WTC11 (cell line): ENCODE measurements at regions not wholly inside any gene's neighbourhood (a gene's known extent, or its start where the extent isn't known, plus 50 kb on each side); places are given as distances from the start of the nearest gene placed in this dataset.

Experiments
- ATAC-seq: fragments of 200-7000 bp; cut with Tn5 transposase; 2 replicates; pipeline ENCODE4 v1.10.0; 2021; ENCODE audit warnings: mild to moderate bottlenecking, moderate library complexity
- CTCF ChIA-PET: fragments of 300-600 bp; sonication (Branson Sonifier 250); formaldehyde crosslinking; loops from one replicate; lab custom pipeline; 2021; ENCODE audit warnings: antibody characterized with exemption; lab: Charles Lee
- POLR2A ChIA-PET: fragments of 350-600 bp; sonication (Branson Sonifier 250); formaldehyde crosslinking; loops from one replicate; lab custom pipeline; 2021; ENCODE audit warnings: antibody characterized with exemption; lab: Charles Lee
- DNase-seq: peaks from one replicate; pipeline ENCODE4 v3.0.0; 2021; ENCODE audit warnings: low spot score
- H3K27ac Mint-ChIP-seq: 2 replicates; pipeline ENCODE4 v1.8.0; 2021; ENCODE audit warnings: mixed read lengths
- H3K27me3 Mint-ChIP-seq: 2 replicates; pipeline ENCODE4 v1.8.0; 2021; ENCODE audit warnings: low read depth, mild to moderate bottlenecking, moderate library complexity, mixed read lengths
- H3K36me3 Mint-ChIP-seq: 2 replicates; pipeline ENCODE4 v1.8.0; 2021; ENCODE audit warnings: mixed read lengths
- H3K4me1 Mint-ChIP-seq: 2 replicates; pipeline ENCODE4 v1.8.0; 2022; ENCODE audit warnings: mixed read lengths
- H3K4me3 Mint-ChIP-seq: 2 replicates; pipeline ENCODE4 v1.8.0; 2021; ENCODE audit warnings: mild to moderate bottlenecking, moderate library complexity, mixed read lengths
- H3K9me3 Mint-ChIP-seq: 2 replicates; pipeline ENCODE4 v1.8.0; 2021; ENCODE audit warnings: mixed read lengths
- CREM ChIP-seq: sonication (generic); formaldehyde crosslinking; IDR thresholded peaks from 2 replicates; pipeline ENCODE4 v1.8.1; 2022; ENCODE audit warnings: mild to moderate bottlenecking, missing genetic modification reagents, moderate library complexity
- ELF4 ChIP-seq: sonication (generic); formaldehyde crosslinking; IDR thresholded peaks from 2 replicates; pipeline ENCODE4 v1.8.1; 2022; ENCODE audit warnings: low read depth, mild to moderate bottlenecking, moderate library complexity, missing genetic modification reagents
- ETV6 ChIP-seq: sonication (generic); formaldehyde crosslinking; IDR thresholded peaks from 2 replicates; pipeline ENCODE4 v1.8.1; 2022; ENCODE audit warnings: mild to moderate bottlenecking, missing genetic modification reagents
- GRHL2 ChIP-seq: fragments of 250-450 bp; sonication (Bioruptor Pico); IDR thresholded peaks from 2 replicates; pipeline ENCODE4 v1.8.0; 2022; ENCODE audit warnings: mild to moderate bottlenecking, moderate library complexity; ENCODE audit not compliant: insufficient replicate concordance, severe bottlenecking
- HMGA2 ChIP-seq: fragments of 250-450 bp; sonication (Bioruptor Pico); IDR thresholded peaks from 2 replicates; pipeline ENCODE4 v1.4.0; 2021; ENCODE audit warnings: mild to moderate bottlenecking, moderate library complexity
- SOX15 ChIP-seq: fragments of 250-450 bp; sonication (Bioruptor Pico); IDR thresholded peaks from 2 replicates; pipeline ENCODE4 v1.9.0; 2021; ENCODE audit warnings: mild to moderate bottlenecking
- SP1 ChIP-seq: sonication (generic); formaldehyde crosslinking; conservative IDR thresholded peaks from 2 replicates; pipeline ENCODE4 v1.8.1; 2022; ENCODE audit warnings: missing genetic modification reagents
- ZBTB21 ChIP-seq: sonication (generic); formaldehyde crosslinking; IDR thresholded peaks from 2 replicates; pipeline ENCODE4 v1.8.1; 2023; ENCODE audit warnings: mild to moderate bottlenecking, missing genetic modification reagents, borderline replicate concordance
- TF ChIP-seq, protein P1 (sequence below): sonication (generic); formaldehyde crosslinking; IDR thresholded peaks from 2 replicates; pipeline ENCODE4 v1.8.1; 2022; ENCODE audit warnings: missing genetic modification reagents, borderline replicate concordance
- TF ChIP-seq, protein P2 (sequence below): sonication (generic); formaldehyde crosslinking; IDR thresholded peaks from 2 replicates; pipeline ENCODE4 v1.8.0; 2023; ENCODE audit warnings: mild to moderate bottlenecking, missing genetic modification reagents
- TF ChIP-seq, protein P3 (sequence below): fragments of 250-450 bp; sonication (Bioruptor Pico); IDR thresholded peaks from 2 replicates; pipeline ENCODE4 v1.9.0; 2021; ENCODE audit warnings: mild to moderate bottlenecking
- TF ChIP-seq, protein P4 (sequence below): sonication (generic); formaldehyde crosslinking; IDR thresholded peaks from 2 replicates; pipeline ENCODE4 v1.8.0; 2022; ENCODE audit warnings: mild to moderate bottlenecking, missing genetic modification reagents
- TF ChIP-seq, protein P5 (sequence below): sonication (generic); formaldehyde crosslinking; IDR thresholded peaks from 2 replicates; pipeline ENCODE4 v1.8.1; 2022; ENCODE audit warnings: mild to moderate bottlenecking, missing genetic modification reagents, moderate library complexity, borderline replicate concordance
- TF ChIP-seq, protein P6 (sequence below): sonication (generic); formaldehyde crosslinking; conservative IDR thresholded peaks from 2 replicates; pipeline ENCODE4 v1.8.1; 2023; ENCODE audit warnings: mild to moderate bottlenecking, low read depth, missing genetic modification reagents, moderate library complexity
- TF ChIP-seq, protein P7 (sequence below): sonication (generic); formaldehyde crosslinking; IDR thresholded peaks from 2 replicates; pipeline ENCODE4 v1.8.0; 2022; ENCODE audit warnings: mild to moderate bottlenecking, missing genetic modification reagents
- TF ChIP-seq, protein P8 (sequence below): sonication (generic); formaldehyde crosslinking; IDR thresholded peaks from 2 replicates; pipeline ENCODE4 v1.8.0; 2022; ENCODE audit warnings: missing genetic modification reagents

DNA sequence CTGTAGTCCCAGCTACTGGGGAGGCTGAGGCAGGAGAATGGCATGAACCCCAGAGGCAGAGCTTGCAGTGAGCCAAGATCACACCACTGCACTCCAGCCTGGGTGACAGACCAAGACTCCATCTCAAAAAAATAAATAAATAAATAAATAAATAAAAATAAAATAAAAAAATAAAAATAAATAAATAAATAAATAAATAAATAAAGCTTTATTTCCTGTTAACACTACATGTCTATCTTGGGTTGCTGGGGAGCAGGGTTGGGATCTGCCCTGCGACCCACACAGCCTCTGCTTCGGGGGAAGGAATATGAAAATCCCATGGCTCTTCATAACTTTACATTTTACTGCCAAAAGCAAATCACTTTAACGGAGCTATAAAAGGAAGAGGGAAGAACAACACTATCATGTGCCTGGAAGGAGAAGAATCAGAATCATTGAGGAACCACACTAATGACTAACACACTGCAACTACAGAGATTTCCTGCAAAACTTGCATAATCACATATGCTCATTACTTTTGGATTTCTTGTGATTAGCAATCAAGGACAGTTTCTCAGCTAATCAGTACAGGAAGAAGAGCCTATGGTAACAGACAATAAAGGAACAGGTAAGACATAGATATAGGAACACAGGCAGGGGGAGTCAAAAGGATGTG lies 72.8 kb upstream of the CD55 start:
- peak; percentile 93 for TF ChIP-seq HMGA2 (CRISPR knock-in tag)
- TF ChIP-seq GRHL2 (CRISPR knock-in tag) = no peak
- Mint-ChIP-seq H3K4me3 (no peak overlapping the region), H3K27me3 (no peaks in the 10 kb centered on the region), H3K27ac (no peak overlapping the region), H3K4me1 (no peaks in the 10 kb centered on the region; the same call in 1 of the 2 replicates), H3K9me3 (peaks cover 10% of the 10 kb centered on the region), H3K36me3 (peaks cover 2% of the 10 kb centered on the region; the same call in 1 of the 2 replicates)
- DNase-seq = no peak
- CTCF ChIA-PET = interaction anchor here (0.8 to 1.7 kb wide), 2 partner anchors 164 to 206 kb away, joined by 3 to 4 read pairs; partner anchors contain the start of gene CR2
- ATAC-seq = no peak
- POLR2A ChIA-PET = no interaction called here

DNA sequence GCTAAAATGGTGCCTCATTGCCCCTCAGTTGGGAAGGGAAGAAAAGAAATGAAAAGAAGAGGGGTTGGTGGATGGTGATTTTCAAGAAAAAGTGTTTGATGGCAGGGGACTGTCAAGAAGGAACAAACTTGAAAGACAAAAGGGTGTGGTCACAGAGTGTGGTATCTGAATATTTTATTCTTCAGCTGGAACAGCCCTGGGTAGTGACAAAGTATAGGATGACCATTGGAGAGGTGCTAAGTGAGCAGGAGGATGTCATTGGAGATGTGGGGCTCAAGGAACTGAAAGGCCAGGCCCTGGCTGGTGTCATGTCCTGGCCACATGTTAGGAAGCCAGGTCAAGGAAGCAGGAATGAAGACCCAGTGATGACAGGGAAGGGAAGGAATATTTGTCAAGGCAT lies 71.0 kb upstream of the CD55 start:
- no peak for DNase-seq
- Mint-ChIP-seq H3K36me3 (peaks cover 8% of the 10 kb centered on the region), H3K27ac (no peak overlapping the region), H3K4me1 (no peaks in the 10 kb centered on the region), H3K4me3 (no peak overlapping the region), H3K9me3 (peaks cover 27% of the 10 kb centered on the region), H3K27me3 (no peaks in the 10 kb centered on the region)
- ChIA-PET CTCF (no interaction called here), POLR2A (no interaction called here)
- ATAC-seq = no peak
- TF ChIP-seq ZBTB21 (no peak), ELF4 (CRISPR knock-in tag) (no peak), ETV6 (no peak), SOX15 (no peak), SP1 (CRISPR knock-in tag) (no peak), CREM (CRISPR knock-in tag) (no peak)
- TF ChIP-seq, protein P1, sequence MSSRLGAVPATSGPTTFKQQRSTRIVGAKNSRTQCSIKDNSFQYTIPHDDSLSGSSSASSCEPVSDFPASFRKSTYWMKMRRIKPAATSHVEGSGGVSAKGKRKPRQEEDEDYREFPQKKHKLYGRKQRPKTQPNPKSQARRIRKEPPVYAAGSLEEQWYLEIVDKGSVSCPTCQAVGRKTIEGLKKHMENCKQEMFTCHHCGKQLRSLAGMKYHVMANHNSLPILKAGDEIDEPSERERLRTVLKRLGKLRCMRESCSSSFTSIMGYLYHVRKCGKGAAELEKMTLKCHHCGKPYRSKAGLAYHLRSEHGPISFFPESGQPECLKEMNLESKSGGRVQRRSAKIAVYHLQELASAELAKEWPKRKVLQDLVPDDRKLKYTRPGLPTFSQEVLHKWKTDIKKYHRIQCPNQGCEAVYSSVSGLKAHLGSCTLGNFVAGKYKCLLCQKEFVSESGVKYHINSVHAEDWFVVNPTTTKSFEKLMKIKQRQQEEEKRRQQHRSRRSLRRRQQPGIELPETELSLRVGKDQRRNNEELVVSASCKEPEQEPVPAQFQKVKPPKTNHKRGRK (CRISPR knock-in tag) = no peak
- TF ChIP-seq, protein P2, sequence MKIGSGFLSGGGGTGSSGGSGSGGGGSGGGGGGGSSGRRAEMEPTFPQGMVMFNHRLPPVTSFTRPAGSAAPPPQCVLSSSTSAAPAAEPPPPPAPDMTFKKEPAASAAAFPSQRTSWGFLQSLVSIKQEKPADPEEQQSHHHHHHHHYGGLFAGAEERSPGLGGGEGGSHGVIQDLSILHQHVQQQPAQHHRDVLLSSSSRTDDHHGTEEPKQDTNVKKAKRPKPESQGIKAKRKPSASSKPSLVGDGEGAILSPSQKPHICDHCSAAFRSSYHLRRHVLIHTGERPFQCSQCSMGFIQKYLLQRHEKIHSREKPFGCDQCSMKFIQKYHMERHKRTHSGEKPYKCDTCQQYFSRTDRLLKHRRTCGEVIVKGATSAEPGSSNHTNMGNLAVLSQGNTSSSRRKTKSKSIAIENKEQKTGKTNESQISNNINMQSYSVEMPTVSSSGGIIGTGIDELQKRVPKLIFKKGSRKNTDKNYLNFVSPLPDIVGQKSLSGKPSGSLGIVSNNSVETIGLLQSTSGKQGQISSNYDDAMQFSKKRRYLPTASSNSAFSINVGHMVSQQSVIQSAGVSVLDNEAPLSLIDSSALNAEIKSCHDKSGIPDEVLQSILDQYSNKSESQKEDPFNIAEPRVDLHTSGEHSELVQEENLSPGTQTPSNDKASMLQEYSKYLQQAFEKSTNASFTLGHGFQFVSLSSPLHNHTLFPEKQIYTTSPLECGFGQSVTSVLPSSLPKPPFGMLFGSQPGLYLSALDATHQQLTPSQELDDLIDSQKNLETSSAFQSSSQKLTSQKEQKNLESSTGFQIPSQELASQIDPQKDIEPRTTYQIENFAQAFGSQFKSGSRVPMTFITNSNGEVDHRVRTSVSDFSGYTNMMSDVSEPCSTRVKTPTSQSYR = no peak
- TF ChIP-seq, protein P3, sequence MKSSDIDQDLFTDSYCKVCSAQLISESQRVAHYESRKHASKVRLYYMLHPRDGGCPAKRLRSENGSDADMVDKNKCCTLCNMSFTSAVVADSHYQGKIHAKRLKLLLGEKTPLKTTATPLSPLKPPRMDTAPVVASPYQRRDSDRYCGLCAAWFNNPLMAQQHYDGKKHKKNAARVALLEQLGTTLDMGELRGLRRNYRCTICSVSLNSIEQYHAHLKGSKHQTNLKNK = no peak
- TF ChIP-seq, protein P4, sequence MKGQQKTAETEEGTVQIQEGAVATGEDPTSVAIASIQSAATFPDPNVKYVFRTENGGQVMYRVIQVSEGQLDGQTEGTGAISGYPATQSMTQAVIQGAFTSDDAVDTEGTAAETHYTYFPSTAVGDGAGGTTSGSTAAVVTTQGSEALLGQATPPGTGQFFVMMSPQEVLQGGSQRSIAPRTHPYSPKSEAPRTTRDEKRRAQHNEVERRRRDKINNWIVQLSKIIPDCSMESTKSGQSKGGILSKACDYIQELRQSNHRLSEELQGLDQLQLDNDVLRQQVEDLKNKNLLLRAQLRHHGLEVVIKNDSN = no peak
- TF ChIP-seq, protein P5, sequence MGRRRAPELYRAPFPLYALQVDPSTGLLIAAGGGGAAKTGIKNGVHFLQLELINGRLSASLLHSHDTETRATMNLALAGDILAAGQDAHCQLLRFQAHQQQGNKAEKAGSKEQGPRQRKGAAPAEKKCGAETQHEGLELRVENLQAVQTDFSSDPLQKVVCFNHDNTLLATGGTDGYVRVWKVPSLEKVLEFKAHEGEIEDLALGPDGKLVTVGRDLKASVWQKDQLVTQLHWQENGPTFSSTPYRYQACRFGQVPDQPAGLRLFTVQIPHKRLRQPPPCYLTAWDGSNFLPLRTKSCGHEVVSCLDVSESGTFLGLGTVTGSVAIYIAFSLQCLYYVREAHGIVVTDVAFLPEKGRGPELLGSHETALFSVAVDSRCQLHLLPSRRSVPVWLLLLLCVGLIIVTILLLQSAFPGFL (CRISPR knock-in tag) = no peak
- TF ChIP-seq, protein P6, sequence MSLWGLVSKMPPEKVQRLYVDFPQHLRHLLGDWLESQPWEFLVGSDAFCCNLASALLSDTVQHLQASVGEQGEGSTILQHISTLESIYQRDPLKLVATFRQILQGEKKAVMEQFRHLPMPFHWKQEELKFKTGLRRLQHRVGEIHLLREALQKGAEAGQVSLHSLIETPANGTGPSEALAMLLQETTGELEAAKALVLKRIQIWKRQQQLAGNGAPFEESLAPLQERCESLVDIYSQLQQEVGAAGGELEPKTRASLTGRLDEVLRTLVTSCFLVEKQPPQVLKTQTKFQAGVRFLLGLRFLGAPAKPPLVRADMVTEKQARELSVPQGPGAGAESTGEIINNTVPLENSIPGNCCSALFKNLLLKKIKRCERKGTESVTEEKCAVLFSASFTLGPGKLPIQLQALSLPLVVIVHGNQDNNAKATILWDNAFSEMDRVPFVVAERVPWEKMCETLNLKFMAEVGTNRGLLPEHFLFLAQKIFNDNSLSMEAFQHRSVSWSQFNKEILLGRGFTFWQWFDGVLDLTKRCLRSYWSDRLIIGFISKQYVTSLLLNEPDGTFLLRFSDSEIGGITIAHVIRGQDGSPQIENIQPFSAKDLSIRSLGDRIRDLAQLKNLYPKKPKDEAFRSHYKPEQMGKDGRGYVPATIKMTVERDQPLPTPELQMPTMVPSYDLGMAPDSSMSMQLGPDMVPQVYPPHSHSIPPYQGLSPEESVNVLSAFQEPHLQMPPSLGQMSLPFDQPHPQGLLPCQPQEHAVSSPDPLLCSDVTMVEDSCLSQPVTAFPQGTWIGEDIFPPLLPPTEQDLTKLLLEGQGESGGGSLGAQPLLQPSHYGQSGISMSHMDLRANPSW = no peak
- TF ChIP-seq, protein P7, sequence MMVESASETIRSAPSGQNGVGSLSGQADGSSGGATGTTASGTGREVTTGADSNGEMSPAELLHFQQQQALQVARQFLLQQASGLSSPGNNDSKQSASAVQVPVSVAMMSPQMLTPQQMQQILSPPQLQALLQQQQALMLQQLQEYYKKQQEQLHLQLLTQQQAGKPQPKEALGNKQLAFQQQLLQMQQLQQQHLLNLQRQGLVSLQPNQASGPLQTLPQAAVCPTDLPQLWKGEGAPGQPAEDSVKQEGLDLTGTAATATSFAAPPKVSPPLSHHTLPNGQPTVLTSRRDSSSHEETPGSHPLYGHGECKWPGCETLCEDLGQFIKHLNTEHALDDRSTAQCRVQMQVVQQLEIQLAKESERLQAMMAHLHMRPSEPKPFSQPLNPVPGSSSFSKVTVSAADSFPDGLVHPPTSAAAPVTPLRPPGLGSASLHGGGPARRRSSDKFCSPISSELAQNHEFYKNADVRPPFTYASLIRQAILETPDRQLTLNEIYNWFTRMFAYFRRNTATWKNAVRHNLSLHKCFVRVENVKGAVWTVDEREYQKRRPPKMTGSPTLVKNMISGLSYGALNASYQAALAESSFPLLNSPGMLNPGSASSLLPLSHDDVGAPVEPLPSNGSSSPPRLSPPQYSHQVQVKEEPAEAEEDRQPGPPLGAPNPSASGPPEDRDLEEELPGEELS = no peak
- TF ChIP-seq, protein P8, sequence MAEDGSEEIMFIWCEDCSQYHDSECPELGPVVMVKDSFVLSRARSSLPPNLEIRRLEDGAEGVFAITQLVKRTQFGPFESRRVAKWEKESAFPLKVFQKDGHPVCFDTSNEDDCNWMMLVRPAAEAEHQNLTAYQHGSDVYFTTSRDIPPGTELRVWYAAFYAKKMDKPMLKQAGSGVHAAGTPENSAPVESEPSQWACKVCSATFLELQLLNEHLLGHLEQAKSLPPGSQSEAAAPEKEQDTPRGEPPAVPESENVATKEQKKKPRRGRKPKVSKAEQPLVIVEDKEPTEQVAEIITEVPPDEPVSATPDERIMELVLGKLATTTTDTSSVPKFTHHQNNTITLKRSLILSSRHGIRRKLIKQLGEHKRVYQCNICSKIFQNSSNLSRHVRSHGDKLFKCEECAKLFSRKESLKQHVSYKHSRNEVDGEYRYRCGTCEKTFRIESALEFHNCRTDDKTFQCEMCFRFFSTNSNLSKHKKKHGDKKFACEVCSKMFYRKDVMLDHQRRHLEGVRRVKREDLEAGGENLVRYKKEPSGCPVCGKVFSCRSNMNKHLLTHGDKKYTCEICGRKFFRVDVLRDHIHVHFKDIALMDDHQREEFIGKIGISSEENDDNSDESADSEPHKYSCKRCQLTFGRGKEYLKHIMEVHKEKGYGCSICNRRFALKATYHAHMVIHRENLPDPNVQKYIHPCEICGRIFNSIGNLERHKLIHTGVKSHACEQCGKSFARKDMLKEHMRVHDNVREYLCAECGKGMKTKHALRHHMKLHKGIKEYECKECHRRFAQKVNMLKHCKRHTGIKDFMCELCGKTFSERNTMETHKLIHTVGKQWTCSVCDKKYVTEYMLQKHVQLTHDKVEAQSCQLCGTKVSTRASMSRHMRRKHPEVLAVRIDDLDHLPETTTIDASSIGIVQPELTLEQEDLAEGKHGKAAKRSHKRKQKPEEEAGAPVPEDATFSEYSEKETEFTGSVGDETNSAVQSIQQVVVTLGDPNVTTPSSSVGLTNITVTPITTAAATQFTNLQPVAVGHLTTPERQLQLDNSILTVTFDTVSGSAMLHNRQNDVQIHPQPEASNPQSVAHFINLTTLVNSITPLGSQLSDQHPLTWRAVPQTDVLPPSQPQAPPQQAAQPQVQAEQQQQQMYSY (CRISPR knock-in tag) = no peak
